ENCODE measurements at regions not wholly inside any gene's neighbourhood (a gene's known extent, or its start where the extent isn't known, plus 50 kb on each side); places are given as distances from the start of the nearest gene placed in this dataset.
A peak's percentile ranks its signal among the peaks of the same experiment; 100 is the strongest.

DNA sequence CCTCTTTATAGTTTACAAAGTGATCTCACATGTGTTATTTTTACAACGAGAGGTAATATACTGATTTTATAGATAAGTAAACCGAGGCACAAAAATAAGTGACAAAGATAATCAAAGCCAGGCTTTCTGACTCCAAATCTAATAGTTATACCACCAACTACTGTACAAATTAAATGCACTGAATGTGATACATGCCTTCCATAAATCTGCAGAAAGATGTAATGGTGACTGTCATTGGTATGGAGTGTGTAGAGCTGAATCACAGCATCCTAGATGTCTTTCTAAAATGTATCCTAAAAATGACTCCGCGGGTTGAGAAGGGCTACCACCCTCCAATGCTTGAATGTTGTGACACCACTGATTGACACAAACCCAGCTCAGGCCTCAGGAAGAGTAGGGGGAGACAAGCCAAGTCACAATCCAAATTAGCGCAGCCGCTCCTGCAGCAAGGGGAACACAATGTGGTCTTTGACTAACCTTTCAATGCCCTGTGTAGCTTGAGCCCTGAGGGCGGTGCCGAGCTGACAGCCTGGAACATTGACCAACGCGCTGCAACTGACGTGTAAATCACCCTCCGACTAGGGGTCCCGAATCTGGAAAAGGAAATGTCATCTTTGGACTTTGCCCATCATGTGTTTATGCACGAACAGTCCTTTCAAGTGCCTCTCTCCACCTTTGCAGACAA lies 136.8 kb downstream of the OLIG3 start:
- Histone ChIP-seq H3K4ac (replicated peaks; ENCODE audit: insufficient read length, low read depth, low read length) (no peak overlapping the region), H2BK15ac (ENCODE audit: low read length) (no peak overlapping the region), H3K27ac (ENCODE audit: low read depth, low read length) (no peak overlapping the region), H3K23ac (ENCODE audit: insufficient read length) (no peak overlapping the region), H4K5ac (ENCODE audit: insufficient read length, low read depth, low read length) (no peak overlapping the region), H3K14ac (ENCODE audit: insufficient read length) (no peak overlapping the region), H3K9ac (replicated peaks in 1 of 4; ENCODE audit: extremely low read depth in 1 of 4, low read depth in 3 of 4, low read length in 3 of 4) (no peak overlapping the region), H2BK12ac (ENCODE audit: low read depth, low read length) (no peak overlapping the region), H3K27me3 (replicated peaks in 1 of 4; ENCODE audit: control insufficient read depth in 3 of 4, extremely low read depth in 1 of 4, insufficient read depth in 3 of 4, low read length in 3 of 4) (no peaks in the 10 kb centered on the region), H4K8ac (ENCODE audit: extremely low read depth, insufficient read depth, low read length) (peak overlapping the region; percentile 43; the same call in 1 of the 2 replicates), H3K9me3 (ENCODE audit: insufficient read depth in 2 of 2, low read depth in 1 of 2, low read length in 1 of 2) (no peaks in the 10 kb centered on the region), H2BK120ac (replicated peaks; ENCODE audit: low read depth, low read length) (no peak overlapping the region), H2AFZ (ENCODE audit: low read length) (no peak overlapping the region), H3K36me3 (ENCODE audit: control insufficient read depth in 2 of 4, insufficient read depth in 4 of 4, low read length in 3 of 4) (no peaks in the 10 kb centered on the region), H3K18ac (ENCODE audit: extremely low read depth, low read length) (no peak overlapping the region), H2BK5ac (ENCODE audit: low read depth, low read length) (no peak overlapping the region), H3K4me1 (replicated peaks in 1 of 4; ENCODE audit: control insufficient read depth in 3 of 4, insufficient read depth in 4 of 4, low read length in 3 of 4) (peaks cover 0 to 2% (median 0%) of the 10 kb centered on the region in 4 experiments; a peak in 1 of 7 replicates), H2BK20ac (ENCODE audit: low read length) (no peak overlapping the region), H2AK5ac (ENCODE audit: low read depth, low read length) (no peak overlapping the region), H4K20me1 (replicated peaks in 1 of 2; ENCODE audit: control insufficient read depth in 1 of 2, insufficient read depth in 2 of 2, low read length in 2 of 2) (no peaks in the 10 kb centered on the region), H3K4me2 (ENCODE audit: insufficient read depth in 1 of 2, low read depth in 2 of 2, low read length in 2 of 2) (no peak overlapping the region), H3K4me3 (ENCODE audit: extremely low read depth in 1 of 4, insufficient read depth in 2 of 4, low read depth in 3 of 4, low read length in 4 of 4) (no peak overlapping the region), H3K79me1 (ENCODE audit: low read depth, low read length) (no peaks in the 10 kb centered on the region), H3K56ac (replicated peaks; ENCODE audit: insufficient read length, low read depth, low read length) (no peak overlapping the region), H3K23me2 (ENCODE audit: low read depth, low read length) (no peaks in the 10 kb centered on the region), H4K91ac (replicated peaks; ENCODE audit: insufficient read length, low read length) (no peak overlapping the region), H3K79me2 (ENCODE audit: control insufficient read depth in 1 of 2, insufficient read depth in 2 of 2, low read length in 2 of 2) (no peaks in the 10 kb centered on the region)
- DNase-seq (ENCODE audit: low read depth in 1 of 2, low spot score in 2 of 2) (no peak), FAIRE-seq (no peak)
- WGBS, 2 experiments (ENCODE audit: extremely low coverage in 1 of 2, insufficient coverage in 1 of 2, insufficient read length in 1 of 2, insufficient replicate concordance in 2 of 2, low coverage in 1 of 2, low lambda C conversion rate in 2 of 2, missing lambda C conversion rate in 1 of 2), result 82% methylated on average over 14 of the region's 14 CpGs; no CpG with 5 or more reads in 1 of the 2 experiments
- ChIA-PET CTCF (ENCODE audit: partially characterized antibody) (interaction anchor here (1.0 to 1.4 kb wide), 3 partner anchors 25 to 263 kb away, joined by 3 to 4 read pairs (median 3); no protein-coding TSS in a partner anchor), POLR2A (ENCODE audit: partially characterized antibody) (no interaction called here)
- TF ChIP-seq NANOG (IDR thresholded peaks at IDR 0.05; ENCODE audit: insufficient read depth, low read depth, low read length, poor library complexity, severe bottlenecking) (no peak), CEBPB (IDR thresholded peaks at IDR 0.05; ENCODE audit: low read depth, low read length) (no peak), SUZ12 (IDR thresholded peaks at IDR 0.05; ENCODE audit: low read length) (no peak), SRF (IDR thresholded peaks at IDR 0.05; ENCODE audit: low read depth, low read length) (no peak), TAF1 (IDR thresholded peaks at IDR 0.05; ENCODE audit: low read depth, low read length) (no peak), CBX8 (IDR thresholded peaks at IDR 0.05; ENCODE audit: borderline replicate concordance, low read depth, low read length) (no peak), HDAC2 (IDR thresholded peaks at IDR 0.05; ENCODE audit: borderline replicate concordance in 1 of 2, low read depth in 2 of 2, low read length in 2 of 2) (no peak), EZH2 (IDR thresholded peaks at IDR 0.05; ENCODE audit: low read depth, low read length, severe bottlenecking) (no peak)
- TF ChIP-seq, protein P1, sequence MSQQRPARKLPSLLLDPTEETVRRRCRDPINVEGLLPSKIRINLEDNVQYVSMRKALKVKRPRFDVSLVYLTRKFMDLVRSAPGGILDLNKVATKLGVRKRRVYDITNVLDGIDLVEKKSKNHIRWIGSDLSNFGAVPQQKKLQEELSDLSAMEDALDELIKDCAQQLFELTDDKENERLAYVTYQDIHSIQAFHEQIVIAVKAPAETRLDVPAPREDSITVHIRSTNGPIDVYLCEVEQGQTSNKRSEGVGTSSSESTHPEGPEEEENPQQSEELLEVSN (IDR thresholded peaks at IDR 0.05), result no peak
- TF ChIP-seq, protein P2, sequence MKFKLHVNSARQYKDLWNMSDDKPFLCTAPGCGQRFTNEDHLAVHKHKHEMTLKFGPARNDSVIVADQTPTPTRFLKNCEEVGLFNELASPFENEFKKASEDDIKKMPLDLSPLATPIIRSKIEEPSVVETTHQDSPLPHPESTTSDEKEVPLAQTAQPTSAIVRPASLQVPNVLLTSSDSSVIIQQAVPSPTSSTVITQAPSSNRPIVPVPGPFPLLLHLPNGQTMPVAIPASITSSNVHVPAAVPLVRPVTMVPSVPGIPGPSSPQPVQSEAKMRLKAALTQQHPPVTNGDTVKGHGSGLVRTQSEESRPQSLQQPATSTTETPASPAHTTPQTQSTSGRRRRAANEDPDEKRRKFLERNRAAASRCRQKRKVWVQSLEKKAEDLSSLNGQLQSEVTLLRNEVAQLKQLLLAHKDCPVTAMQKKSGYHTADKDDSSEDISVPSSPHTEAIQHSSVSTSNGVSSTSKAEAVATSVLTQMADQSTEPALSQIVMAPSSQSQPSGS (IDR thresholded peaks at IDR 0.05; ENCODE audit: low read length), result no peak

Data from H1 (cell line).